ENCODE measurements at regions not wholly inside any gene's neighbourhood (a gene's known extent, or its start where the extent isn't known, plus 50 kb on each side); places are given as distances from the start of the nearest gene placed in this dataset.
"Not testable (repeated sequence)": the region's sequence is repeated elsewhere in the genome, so short reads cannot be mapped to it uniquely, and the experiment has no call there.

DNA sequence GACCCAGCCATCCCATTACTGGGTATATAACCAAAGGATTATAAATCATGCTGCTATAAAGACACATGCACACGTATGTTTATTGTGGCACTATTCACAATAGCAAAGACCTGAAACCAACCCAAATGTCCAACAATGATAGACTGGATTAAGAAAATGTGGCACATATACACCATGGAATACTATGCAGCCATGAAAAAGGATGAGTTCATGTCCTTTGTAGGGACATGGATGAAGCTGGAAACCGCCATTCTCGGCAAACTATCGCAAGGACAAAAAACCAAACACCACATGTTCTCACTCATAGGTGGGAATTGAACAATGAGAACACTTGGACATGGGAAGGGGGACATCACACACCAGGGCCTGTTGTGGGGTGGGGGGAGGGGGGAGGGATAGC lies 255.3 kb upstream of the IRS2 start:
- not testable (repeated sequence) for H3K27ac Mint-ChIP-seq; ATAC-seq; H3K36me3 Mint-ChIP-seq (ENCODE audit: low read depth); H3K79me2 ChIP-seq (replicated peaks; ENCODE audit: insufficient read depth); DNase-seq (ENCODE audit: low spot score); H3K4me3 Mint-ChIP-seq; H3K9me2 ChIP-seq (ENCODE audit: insufficient read depth); H3K27me3 ChIP-seq (ENCODE audit: insufficient read depth); H3K4me2 ChIP-seq; H3K4me3 ChIP-seq; H3K9me3 Mint-ChIP-seq; H3K36me3 ChIP-seq (ENCODE audit: insufficient read depth); H3F3A ChIP-seq (replicated peaks; ENCODE audit: low read depth); H4K20me1 ChIP-seq (replicated peaks; ENCODE audit: insufficient read depth); H3K27me3 Mint-ChIP-seq (ENCODE audit: insufficient read depth, low read depth, poor library complexity); H3K4me1 ChIP-seq (ENCODE audit: insufficient read depth); H2AFZ ChIP-seq; H3K27ac ChIP-seq (ENCODE audit: low read depth)
- H3K4me1 Mint-ChIP-seq = peaks cover 19% of the 10 kb centered on the region

DNA sequence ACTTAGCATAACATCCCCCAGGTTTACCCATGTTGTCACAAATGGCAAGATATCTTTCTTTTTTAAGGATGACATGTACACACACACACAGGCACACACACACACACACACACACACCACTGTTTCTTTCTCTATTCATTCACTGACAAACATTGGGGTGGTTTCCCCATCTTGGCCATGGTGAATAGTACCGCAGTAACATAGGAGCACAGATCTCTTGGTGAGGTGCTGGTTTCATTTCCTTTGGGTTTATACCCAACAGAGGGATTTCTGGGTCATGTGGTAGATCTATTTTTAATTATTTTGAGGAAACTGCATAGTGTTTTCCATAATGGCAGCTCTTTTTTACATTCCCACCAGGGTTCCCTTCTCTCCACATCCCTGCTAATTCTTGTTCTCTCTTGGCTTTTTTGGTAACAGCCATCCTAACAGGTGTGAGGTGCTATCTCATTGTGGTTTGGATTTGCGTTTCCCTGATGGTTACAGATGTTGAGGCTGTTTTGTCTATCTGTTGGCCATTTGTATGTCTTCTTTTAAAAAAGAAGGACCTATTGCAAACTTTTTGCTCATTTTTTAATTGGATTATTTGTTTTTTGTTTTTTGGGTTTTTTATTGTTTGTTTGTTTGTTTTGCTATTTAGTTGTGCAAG lies 251.7 kb upstream of the IRS2 start:
- Histone ChIP-seq H3K36me3 (ENCODE audit: insufficient read depth) (no peaks in the 10 kb centered on the region), H3K27ac (ENCODE audit: low read depth) (no peak overlapping the region), H3K27me3 (ENCODE audit: insufficient read depth) (no peaks in the 10 kb centered on the region), H3K4me2 (no peak overlapping the region), H3K4me1 (ENCODE audit: insufficient read depth) (peaks cover 8% of the 10 kb centered on the region), H3F3A (replicated peaks; ENCODE audit: low read depth) (no peaks in the 10 kb centered on the region), H2AFZ (no peak overlapping the region), H4K20me1 (replicated peaks; ENCODE audit: insufficient read depth) (no peaks in the 10 kb centered on the region), H3K4me3 (no peak overlapping the region), H3K9me2 (ENCODE audit: insufficient read depth) (no peaks in the 10 kb centered on the region), H3K79me2 (replicated peaks; ENCODE audit: insufficient read depth) (no peaks in the 10 kb centered on the region)
- no peak for TF ChIP-seq NANOG (IDR thresholded peaks at IDR 0.05; ENCODE audit: borderline replicate concordance)
- TF ChIP-seq EZH2phosphoT487 (IDR thresholded peaks at IDR 0.05; ENCODE audit: unreplicated experiment) = no peak
- TF ChIP-seq, protein P1, sequence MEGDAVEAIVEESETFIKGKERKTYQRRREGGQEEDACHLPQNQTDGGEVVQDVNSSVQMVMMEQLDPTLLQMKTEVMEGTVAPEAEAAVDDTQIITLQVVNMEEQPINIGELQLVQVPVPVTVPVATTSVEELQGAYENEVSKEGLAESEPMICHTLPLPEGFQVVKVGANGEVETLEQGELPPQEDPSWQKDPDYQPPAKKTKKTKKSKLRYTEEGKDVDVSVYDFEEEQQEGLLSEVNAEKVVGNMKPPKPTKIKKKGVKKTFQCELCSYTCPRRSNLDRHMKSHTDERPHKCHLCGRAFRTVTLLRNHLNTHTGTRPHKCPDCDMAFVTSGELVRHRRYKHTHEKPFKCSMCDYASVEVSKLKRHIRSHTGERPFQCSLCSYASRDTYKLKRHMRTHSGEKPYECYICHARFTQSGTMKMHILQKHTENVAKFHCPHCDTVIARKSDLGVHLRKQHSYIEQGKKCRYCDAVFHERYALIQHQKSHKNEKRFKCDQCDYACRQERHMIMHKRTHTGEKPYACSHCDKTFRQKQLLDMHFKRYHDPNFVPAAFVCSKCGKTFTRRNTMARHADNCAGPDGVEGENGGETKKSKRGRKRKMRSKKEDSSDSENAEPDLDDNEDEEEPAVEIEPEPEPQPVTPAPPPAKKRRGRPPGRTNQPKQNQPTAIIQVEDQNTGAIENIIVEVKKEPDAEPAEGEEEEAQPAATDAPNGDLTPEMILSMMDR (conservative IDR thresholded peaks at IDR 0.05; ENCODE audit: low read depth in 2 of 2) = no peak
- TF ChIP-seq POLR2AphosphoS5 (IDR thresholded peaks at IDR 0.05; ENCODE audit: low read depth) = no peak
- TF ChIP-seq JUNB (IDR thresholded peaks at IDR 0.05; ENCODE audit: unreplicated experiment) = no peak
- no peak for TF ChIP-seq ZNF331 (CRISPR knock-in tag; IDR thresholded peaks at IDR 0.05; ENCODE audit: low read depth)
- TF ChIP-seq, protein P2, sequence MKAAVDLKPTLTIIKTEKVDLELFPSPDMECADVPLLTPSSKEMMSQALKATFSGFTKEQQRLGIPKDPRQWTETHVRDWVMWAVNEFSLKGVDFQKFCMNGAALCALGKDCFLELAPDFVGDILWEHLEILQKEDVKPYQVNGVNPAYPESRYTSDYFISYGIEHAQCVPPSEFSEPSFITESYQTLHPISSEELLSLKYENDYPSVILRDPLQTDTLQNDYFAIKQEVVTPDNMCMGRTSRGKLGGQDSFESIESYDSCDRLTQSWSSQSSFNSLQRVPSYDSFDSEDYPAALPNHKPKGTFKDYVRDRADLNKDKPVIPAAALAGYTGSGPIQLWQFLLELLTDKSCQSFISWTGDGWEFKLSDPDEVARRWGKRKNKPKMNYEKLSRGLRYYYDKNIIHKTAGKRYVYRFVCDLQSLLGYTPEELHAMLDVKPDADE (IDR thresholded peaks at IDR 0.05) = no peak
- TF ChIP-seq EZH2 (IDR thresholded peaks at IDR 0.05; ENCODE audit: low read depth, unreplicated experiment) = no peak
- TF ChIP-seq ZNF114 (CRISPR knock-in tag; IDR thresholded peaks at IDR 0.05) = no peak
- peaks cover 3% of the 10 kb centered on the region for H3K27me3 Mint-ChIP-seq (ENCODE audit: insufficient read depth, low read depth, poor library complexity)
- no peak overlapping the region for H3K4me3 Mint-ChIP-seq
- DNase-seq (ENCODE audit: low spot score) (no peak), ATAC-seq (no peak)
- no peak overlapping the region for H3K27ac Mint-ChIP-seq
- H3K9me3 Mint-ChIP-seq = peaks cover 2% of the 10 kb centered on the region; the same call in 2 of the 3 replicates
- peaks cover 7% of the 10 kb centered on the region; the same call in 2 of the 3 replicates for H3K4me1 Mint-ChIP-seq
- no peaks in the 10 kb centered on the region for H3K36me3 Mint-ChIP-seq (ENCODE audit: low read depth)
